Left renal pelvis (tissue), 4 donors: ENCODE measurements at regions not wholly inside any gene's neighbourhood (a gene's known extent, or its start where the extent isn't known, plus 50 kb on each side); places are given as distances from the start of the nearest gene placed in this dataset.
A peak's percentile ranks its signal among the peaks of the same experiment; 100 is the strongest.
"Not testable (repeated sequence)": the region's sequence is repeated elsewhere in the genome, so short reads cannot be mapped to it uniquely, and the experiment has no call there.

Experiments
- DNase-seq, 4 donors: peaks; one replicate each; pipeline ENCODE4 v3.0.0-alpha.2; 2013; ENCODE audit warnings: low read depth in 4 of 4, low spot score in 3 of 4

- DNase-seq = peak in 1 of 4 donors; percentile 26
Measured at GRCh38 chr6:169862043-169862891, 110.8 kb downstream of the ERMARD start.

GRCh38 chr6:169861431-169862042, 110.1 kb downstream of the ERMARD start:
- no peak for DNase-seq

GRCh38 chr6:169859978-169860703, 108.7 kb downstream of the ERMARD start:
- no peak for DNase-seq

- no peak for DNase-seq
Measured at GRCh38 chr6:169859401-169859977, 108.1 kb downstream of the ERMARD start.

- DNase-seq = no peak
Measured at GRCh38 chr6:169858935-169859351, 107.5 kb downstream of the ERMARD start.

- DNase-seq = no peak
Measured at GRCh38 chr6:169858293-169858934, 107.0 kb downstream of the ERMARD start.

GRCh38 chr6:169857343-169858292, 106.2 kb downstream of the ERMARD start:
- no peak for DNase-seq

GRCh38 chr6:169856442-169857342, 105.3 kb downstream of the ERMARD start:
- not testable (repeated sequence) for DNase-seq

- DNase-seq = no peak
Measured at GRCh38 chr6:169854813-169855212, 103.4 kb downstream of the ERMARD start.

GRCh38 chr6:169854083-169854725, 102.8 kb downstream of the ERMARD start:
- no peak for DNase-seq

GRCh38 chr6:169853196-169854082, 102.0 kb downstream of the ERMARD start:
- DNase-seq = no peak

GRCh38 chr6:169852504-169853195, 101.2 kb downstream of the ERMARD start:
- no peak for DNase-seq

- no peak for DNase-seq
Measured at GRCh38 chr6:169851641-169852503, 100.5 kb downstream of the ERMARD start.

- DNase-seq = no peak
Measured at GRCh38 chr6:169850746-169851145, 99.3 kb downstream of the ERMARD start.

GRCh38 chr6:169850154-169850553, 98.7 kb downstream of the ERMARD start:
- no peak for DNase-seq
